Sigmoid colon (tissue), 4 donors: ENCODE measurements at regions not wholly inside any gene's neighbourhood (a gene's known extent, or its start where the extent isn't known, plus 50 kb on each side); places are given as distances from the start of the nearest gene placed in this dataset.

ENCODE experiments used
- EP300 ChIP-seq, 4 donors: sonication (generic); formaldehyde crosslinking; IDR thresholded peaks; one replicate each; pipeline ENCODE4 v1.6.1; 2017; ENCODE audit warnings: antibody characterized with exemption in 4 of 4
- POLR2A ChIP-seq, 2 donors: fragments of 450-650 bp; IDR thresholded peaks; one replicate each; pipeline ENCODE4 v1.6.1; 2016; ENCODE audit warnings: antibody characterized with exemption in 2 of 2, mild to moderate bottlenecking in 2 of 2, moderate library complexity in 2 of 2
- TF ChIP-seq, protein P1 (sequence below), 4 experiments: fragments of 450-650 bp in 3 of 4; fragments of 200-600 bp in 1 of 4; IDR thresholded peaks; one replicate each; pipeline ENCODE4 v1.5.1; 2016 to 2019; ENCODE audit warnings: antibody characterized with exemption in 4 of 4, mild to moderate bottlenecking in 3 of 4, moderate library complexity in 2 of 4

DNA sequence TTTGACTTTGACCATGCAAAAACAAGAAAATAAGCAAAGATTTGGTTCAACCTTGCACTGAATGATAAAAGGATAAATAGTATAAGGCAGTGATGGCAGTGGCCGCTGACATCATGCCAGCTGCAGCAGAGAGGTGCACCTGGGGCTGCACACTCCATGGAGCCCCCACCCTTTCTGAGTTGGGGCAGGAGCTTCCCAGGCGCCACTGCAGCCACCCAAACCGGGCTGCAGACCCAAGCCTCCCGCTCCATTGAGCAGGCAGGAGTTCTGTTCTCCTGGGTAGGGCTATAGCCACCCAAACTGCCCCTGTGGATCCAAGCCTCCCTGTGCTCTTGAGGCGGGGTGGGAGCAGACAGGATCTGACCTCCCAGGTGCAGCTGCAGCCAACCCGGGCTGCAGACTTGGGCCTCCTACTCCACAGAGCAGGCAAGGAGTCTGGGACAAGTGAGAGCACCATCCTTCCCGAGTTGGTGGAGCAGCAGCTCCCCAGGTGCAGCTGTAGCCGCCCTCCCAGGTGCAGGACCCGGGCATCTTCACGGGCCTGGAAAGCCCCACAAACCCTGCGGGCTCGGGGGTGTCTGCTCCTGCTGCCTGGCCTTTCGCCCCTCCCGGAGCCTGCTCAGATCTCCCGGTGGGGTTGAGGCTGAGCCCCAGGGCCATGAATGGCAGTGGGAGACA, 537.9 kb downstream of the TENT5A start:
- TF ChIP-seq, protein P1, sequence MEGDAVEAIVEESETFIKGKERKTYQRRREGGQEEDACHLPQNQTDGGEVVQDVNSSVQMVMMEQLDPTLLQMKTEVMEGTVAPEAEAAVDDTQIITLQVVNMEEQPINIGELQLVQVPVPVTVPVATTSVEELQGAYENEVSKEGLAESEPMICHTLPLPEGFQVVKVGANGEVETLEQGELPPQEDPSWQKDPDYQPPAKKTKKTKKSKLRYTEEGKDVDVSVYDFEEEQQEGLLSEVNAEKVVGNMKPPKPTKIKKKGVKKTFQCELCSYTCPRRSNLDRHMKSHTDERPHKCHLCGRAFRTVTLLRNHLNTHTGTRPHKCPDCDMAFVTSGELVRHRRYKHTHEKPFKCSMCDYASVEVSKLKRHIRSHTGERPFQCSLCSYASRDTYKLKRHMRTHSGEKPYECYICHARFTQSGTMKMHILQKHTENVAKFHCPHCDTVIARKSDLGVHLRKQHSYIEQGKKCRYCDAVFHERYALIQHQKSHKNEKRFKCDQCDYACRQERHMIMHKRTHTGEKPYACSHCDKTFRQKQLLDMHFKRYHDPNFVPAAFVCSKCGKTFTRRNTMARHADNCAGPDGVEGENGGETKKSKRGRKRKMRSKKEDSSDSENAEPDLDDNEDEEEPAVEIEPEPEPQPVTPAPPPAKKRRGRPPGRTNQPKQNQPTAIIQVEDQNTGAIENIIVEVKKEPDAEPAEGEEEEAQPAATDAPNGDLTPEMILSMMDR (IDR thresholded peaks at IDR 0.05), result no peak
- TF ChIP-seq POLR2A (IDR thresholded peaks at IDR 0.05), result no peak
- no peak for TF ChIP-seq EP300 (IDR thresholded peaks at IDR 0.05)
